ENCODE measurements at regions not wholly inside any gene's neighbourhood (a gene's known extent, or its start where the extent isn't known, plus 50 kb on each side); places are given as distances from the start of the nearest gene placed in this dataset.

DNA sequence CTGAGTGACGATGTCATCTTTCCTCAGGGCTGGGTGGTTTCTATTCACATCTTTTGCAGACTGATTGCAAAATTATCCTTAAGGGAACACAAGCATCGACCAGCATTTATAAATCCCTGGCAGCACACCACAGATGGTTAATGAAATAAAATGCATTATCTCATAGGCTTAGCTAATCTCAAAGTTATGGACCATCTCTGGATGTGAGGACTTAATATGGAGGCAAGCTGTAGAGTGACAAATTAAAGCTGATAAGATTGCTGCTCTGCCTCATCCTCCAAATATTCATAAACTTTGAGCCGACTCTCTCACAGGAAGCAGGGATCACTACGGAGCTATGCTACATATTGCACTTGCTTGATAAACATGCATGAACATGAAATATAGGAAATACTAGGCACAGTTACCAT is 663.2 kb upstream of the RGMB start:
- no peak for TF ChIP-seq EZH2 (IDR thresholded peaks at IDR 0.05; ENCODE audit: borderline replicate concordance, insufficient read depth, low read depth, low read length, poor library complexity, severe bottlenecking)
- TF ChIP-seq, protein P1, sequence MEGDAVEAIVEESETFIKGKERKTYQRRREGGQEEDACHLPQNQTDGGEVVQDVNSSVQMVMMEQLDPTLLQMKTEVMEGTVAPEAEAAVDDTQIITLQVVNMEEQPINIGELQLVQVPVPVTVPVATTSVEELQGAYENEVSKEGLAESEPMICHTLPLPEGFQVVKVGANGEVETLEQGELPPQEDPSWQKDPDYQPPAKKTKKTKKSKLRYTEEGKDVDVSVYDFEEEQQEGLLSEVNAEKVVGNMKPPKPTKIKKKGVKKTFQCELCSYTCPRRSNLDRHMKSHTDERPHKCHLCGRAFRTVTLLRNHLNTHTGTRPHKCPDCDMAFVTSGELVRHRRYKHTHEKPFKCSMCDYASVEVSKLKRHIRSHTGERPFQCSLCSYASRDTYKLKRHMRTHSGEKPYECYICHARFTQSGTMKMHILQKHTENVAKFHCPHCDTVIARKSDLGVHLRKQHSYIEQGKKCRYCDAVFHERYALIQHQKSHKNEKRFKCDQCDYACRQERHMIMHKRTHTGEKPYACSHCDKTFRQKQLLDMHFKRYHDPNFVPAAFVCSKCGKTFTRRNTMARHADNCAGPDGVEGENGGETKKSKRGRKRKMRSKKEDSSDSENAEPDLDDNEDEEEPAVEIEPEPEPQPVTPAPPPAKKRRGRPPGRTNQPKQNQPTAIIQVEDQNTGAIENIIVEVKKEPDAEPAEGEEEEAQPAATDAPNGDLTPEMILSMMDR (IDR thresholded peaks at IDR 0.05): no peak
